Activated CD4-positive, alpha-beta T cell treated with anti-CD3 and anti-CD28 coated beads, Interleukin-2, amount 50 U/mL, for 16 hours (primary cell): ENCODE measurements at regions not wholly inside any gene's neighbourhood (a gene's known extent, or its start where the extent isn't known, plus 50 kb on each side); places are given as distances from the start of the nearest gene placed in this dataset.

ENCODE experiments used
- DNase-seq: peaks from one replicate; pipeline ENCODE4 v3.0.0-alpha.2; 2020

DNA sequence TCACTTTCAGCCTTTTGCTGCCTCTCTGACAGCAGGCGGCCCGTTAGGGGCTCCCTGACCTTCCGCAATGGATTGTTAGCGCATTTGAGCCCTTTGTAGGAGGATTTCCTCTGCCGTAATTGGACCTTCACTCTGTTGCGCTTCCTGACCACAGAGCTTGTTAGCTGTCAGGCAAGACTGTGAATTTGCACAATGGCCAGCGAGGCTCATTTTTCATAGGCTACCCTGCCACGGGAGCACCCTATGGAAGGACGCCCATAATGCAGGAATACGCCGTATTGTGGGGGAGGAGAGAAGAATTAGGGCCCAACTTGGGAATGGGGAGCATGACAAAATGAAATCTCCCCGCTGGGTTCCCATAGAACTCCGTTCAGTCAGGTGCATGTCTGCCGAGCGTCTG is 205.2 kb upstream of the NLRP1 start:
- no peak for DNase-seq

DNA sequence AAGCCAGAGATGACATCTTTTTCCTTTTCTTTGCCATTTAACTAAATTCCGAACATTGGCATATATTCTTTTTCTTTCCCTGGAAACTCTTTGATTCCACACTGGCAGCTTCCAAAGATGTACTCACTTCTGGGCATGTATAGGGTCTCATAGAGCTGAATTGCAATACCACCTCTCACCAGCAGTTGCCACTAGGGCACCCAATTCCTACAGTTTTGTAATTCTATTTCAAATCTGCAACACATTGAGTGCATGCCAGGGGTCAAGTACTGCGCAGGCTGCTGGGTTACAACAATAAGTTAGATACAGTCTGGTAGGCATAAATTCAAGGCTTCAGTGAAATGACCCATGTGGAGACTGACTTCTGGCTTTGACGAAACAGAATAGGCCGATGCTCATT is 208.8 kb upstream of the NLRP1 start:
- DNase-seq: no peak

DNA sequence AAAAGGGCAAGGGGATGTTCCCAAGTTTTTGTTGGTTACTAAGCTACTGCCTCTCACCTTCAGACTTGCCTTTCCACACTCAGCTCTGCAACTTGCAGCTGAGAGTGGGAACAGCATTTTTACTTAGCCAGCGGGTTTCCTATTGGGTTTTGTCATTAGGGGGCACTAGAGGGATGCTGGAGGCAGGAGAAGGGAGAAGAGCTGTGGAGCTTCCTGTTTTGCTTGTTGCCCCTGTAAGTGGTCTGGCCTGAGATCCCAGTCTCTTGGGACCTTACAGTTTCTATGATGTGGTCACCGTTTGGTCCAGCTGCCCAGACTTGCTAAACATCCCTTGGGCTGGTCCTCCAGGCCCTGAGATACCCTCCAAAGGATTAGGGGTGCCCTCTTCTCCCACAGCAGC is 209.6 kb upstream of the NLRP1 start:
- no peak for DNase-seq

DNA sequence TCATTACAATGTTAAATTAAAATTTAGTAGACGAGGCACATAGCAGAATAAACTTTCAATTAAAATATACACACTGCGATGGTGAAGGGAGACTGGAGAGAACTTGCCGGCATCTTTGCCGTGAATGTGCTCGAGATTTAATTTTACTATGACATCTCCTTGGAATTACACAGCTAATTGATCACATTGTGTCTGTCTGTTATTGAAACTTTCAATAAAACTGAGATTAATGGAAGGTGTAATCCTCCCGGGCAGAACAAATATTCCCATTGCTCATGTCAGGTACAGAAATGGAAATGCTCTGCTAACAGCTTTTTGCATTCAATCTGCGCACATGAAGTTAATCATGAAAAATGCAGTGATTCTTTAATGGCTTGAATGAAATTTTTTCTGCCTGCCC is 210.1 kb upstream of the NLRP1 start:
- DNase-seq: no peak

DNA sequence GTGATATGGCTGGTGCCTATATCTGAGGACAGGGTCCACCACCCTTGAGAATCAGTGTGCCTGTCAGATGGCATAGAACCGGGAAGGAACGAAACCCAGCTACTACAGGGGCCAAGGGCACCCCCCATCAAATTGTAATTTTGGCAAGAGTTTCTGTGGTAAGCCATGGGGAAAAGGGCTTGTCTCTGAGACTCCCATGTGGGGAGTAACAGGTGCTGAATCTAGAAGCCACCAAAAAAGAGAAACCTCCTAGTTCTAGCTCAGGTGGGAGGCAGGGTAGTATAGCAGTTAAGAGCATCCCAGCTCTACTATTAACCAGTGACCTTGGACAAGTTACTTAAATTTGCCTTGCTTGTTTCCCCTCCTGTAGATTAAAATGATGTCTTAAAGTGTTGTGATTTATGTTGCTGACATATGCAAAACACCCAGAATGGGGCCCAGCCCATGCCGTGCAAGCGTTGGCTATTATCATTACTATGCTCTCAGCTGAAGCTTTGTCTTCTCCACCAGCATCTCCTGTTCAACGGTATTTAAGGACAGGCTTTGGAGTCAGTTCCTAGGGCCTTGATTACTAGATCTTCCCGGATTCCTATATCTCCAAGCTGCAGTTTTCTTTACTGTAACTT is 210.7 kb upstream of the NLRP1 start:
- DNase-seq: no peak

DNA sequence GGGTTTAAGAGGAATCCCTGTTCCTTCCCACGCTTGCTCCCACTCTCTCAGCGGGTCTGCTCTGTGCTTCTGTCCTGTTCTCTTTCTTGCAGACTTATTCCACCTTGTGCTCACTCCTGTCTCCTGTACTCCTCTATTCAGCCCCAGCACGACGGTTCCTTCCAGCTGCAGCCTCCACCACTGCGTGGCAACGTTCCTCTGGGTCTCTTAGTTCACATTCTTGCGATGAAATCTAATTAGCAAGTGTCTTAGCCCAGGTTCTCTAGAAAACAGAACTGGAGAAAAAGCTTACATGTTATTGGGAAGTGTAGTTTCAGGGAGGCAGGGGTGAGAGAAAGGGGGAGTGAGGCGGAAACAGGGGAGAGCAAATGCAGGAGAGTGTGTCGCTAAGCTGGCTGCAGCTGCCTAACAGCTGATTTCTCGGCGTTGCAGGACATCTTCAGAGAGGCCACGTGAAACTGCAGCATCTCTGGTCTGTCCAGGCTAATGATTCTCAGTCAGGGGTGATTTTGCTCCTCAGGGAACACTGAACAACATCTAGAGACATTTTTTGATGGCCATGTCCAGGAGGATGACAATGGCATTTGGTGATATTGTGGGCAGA is 213.2 kb upstream of the NLRP1 start:
- no peak for DNase-seq

DNA sequence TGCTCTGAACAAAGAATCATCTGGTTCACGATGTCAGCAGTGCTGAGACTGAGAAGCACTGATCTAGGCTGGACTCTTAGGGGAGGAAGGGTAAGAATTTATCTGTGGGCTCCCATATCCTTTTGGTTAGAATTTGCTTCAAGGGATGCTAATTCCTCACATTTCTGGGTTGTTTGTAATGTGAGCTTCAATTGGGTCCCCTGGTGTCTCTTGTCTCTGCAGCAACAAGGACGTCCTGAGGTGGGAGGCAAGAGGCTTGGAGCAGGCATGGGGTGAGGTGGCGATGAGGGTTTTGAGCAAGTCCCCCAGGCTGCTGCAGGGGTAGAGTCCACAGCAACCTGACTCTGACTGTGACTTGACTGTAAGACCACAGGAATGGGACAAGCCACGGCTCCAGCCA is 213.8 kb upstream of the NLRP1 start:
- no peak for DNase-seq

DNA sequence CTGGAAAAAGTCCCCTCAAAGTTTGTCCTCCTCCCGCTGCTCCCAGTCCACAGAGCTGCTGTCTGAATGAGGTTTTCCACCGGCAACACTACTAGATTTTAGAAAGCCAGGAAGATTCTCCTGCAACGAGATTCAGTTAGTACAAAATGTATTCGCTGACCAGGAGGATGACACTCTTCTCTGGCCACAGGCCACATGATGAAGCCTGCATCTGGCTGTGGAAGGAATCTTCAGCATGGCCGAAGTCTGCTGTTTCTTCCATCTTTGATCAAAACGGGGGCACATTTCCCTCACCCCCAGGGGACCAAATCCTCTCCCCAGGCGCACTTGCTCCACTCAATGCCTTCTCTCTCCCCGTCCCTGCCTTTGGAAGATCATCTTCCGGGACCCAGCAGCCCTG is 215.8 kb upstream of the NLRP1 start:
- DNase-seq: no peak

DNA sequence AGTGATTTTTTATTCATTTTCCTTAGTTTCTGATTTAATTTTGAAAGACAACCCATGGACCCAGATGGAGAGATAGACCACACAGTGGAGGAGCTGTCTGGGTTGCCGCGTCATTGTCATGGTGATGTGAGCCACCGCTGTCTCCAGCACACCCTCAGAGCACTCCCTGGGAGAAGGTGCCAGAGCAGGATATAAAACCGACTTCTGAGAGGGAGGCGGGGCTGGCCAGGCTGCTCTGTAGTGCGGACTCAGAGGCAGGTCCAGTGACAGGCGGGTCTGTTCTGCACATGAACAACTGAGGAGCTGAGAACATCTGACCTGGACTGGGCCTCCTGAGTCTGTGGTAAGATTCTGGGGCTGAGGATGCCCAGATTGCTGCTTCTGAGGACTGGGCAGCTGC is 216.3 kb upstream of the NLRP1 start:
- no peak for DNase-seq

DNA sequence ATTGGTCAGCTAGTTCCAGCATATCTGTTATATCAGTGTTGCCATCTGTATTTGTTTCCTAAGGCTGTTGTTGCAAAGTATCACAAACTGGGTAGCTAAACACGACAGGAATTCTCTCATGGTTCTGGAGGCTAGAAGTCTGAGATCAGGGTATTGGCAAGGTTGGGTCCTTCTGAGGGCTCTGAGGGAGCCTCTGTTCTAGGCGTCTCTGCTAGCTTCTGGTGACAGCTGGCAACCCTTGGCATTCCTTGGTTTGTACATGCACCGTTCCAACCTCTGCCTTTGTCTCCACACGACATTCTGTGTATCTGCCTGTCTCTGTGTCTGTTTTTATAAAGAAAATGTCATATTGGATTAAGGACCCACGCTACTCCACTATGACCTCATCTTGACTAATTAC is 219.9 kb upstream of the NLRP1 start:
- no peak for DNase-seq

DNA sequence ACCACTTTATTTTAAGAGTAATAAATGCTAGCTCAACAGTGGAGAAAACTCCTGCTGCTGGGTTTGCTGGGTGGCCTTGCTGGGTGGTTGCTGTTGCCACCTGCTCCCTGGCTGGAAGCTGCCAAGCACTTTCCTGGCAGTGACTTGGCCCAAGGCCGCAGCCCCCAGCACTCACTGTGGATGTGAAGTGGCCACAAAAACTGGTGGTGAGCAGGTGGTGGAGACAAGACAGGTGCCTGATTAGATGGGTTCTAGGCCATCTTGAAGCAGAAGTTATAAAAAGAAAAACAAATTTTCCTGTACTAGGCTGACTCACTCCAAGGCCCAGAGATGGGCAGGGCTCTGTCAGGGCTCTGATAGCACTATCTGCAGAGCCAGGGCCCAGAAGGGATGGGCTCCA is 224.7 kb upstream of the NLRP1 start:
- no peak for DNase-seq

DNA sequence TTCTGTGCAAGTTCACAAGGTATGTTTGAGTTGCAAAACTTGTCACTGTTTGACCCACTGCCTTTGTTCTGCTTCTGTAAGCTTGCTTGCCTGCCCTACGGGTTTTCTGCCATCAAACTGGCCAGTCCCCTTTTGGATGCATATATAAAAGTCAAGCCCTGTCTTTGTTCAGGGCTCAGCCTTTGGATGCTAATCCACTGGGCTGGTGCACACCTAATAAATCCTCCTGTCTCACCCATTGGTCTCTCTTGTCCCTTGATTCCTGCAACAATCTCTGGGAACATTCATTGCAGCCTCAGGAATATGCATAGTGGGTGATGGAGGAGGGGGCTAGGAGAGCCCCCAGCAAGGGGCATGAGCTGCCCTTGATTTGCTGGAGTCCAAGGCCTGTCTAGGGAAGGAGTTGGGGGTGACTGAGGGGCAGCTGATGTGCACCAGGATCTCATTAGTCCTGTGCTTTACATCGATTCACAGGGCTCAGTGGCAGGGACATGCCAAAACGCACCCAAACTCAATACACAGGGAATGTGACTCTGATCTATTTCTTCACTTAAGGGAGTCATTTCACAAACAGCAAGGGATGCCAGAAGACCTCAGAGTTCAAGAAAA is 225.4 kb upstream of the NLRP1 start:
- no peak for DNase-seq

DNA sequence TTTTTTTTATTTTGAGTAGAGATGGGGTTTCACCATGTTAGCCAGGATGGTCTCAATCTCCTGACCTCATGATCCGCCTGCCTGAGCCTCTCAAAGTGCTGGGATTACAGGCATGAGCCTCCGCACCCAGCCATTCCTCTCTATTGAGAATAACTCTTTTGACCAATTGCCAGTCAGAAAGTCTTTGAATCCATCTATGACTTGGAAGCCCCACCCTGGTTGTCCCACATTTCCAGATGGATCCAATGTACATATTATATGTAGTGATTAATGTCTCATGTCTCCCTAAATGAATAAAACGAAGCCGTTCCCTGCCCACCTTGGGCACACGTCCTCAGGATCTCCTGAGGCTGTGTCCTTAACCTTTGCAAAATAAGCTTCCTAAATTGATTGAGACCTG is 228.3 kb upstream of the NLRP1 start:
- DNase-seq: no peak

DNA sequence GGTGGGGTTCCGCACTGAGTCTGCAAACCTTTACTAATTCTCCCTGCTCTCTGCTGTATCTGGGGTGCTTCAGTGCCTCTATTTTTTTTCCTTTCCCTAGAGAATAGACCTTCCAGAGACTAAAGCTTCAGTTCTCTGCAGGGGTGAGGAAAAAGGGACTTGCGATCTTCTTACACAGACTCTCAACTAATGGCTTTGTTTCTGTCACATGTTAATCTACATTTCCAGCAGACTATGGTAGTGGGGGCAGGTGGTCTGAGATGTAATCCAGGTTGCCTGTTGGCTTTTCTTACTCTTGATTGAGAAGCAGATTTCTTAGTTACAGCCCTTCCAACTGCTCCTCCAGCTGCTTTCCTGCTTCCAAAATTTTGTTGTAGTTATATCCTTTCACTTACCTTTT is 229.0 kb upstream of the NLRP1 start:
- DNase-seq: no peak

DNA sequence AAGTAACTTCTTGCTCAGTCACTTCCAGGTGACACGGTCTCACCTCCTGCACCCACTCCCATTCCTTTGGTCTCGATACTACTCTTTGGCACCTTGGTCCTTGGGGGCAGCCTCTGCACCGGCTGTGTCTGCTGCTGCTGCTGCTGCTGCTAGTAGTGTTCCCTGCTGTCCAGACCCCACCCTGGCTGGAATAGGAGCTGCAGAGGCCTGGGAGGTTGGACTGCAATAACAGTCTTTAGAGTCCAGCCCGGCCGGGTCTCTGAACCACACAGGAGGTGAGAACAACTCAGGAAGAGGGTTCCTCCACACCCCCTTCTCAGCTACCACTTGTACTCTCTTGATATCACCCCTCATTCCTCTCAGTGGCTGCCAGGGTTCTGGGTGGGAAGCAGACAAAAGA is 231.1 kb upstream of the NLRP1 start:
- DNase-seq: no peak

DNA sequence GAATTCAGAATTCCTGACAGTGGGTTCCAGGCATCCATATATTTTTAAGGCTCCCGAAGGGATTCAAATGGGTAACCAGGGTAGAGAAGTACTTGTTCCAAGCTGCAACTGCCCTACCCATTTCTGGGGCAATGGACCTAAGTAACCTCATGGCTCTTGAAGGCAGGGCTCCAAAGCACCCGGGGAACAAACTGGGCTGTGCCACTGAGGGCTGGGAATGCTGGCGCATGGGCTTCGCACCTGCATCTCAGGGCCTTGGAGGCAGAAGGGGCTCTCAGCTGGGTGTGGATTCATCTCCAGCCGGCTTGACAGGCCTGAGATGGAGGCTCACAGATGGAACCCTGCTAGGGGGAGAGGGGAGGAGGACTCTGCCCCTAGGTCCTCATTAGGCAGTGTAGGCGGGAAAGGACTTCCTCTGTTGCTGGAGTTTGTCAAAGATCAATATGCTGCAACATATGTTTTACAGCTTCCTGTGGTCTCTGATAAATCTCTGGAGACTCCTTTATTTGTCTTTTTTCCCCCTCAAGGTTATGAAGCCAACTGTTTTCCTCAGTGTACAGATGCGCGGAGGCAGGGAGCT is 232.3 kb upstream of the NLRP1 start:
- no peak for DNase-seq

DNA sequence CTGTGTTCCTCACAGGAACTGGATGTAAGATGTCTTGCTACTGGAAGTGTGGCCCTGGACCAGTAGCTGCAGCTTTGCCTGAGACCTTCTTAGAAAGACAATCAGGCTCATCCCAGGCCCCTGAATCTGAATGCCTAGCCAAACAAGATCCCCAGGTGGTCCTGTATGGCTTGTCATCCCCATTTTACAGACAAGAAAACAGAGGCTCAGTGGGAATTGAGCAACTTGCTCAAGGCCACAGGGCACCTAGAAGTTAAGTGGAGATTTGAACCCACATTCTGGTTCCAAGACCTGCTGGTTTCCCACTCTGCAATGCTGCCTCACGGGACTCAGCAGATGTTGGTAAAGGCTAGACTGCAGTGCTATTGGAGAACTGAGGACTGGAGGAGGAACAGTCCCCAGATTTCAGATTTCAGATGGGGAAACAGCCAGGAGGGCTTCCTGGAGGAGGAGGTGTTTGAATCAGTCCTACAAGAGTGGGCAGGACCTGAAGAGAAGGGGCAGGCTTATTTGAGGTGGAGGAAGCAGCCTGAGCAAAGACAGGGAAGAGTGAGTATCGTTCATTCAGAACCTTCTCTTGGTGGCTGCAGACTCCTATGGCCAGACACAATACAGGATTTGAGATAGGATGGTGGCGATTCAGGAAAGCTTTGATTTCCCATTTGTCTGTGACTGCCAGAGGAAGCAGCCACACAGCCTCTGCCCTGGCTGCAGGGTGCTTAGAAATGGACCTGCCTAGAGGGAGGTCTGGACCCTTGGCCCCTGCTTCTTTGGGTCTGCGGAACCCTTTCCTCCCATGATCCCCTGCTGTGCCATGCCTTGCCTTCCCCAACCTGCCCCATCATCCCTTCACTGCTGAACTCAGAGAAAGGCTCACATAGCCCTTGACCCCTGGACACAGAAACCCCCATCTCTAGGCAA is 233.4 kb upstream of the NLRP1 start:
- no peak for DNase-seq

DNA sequence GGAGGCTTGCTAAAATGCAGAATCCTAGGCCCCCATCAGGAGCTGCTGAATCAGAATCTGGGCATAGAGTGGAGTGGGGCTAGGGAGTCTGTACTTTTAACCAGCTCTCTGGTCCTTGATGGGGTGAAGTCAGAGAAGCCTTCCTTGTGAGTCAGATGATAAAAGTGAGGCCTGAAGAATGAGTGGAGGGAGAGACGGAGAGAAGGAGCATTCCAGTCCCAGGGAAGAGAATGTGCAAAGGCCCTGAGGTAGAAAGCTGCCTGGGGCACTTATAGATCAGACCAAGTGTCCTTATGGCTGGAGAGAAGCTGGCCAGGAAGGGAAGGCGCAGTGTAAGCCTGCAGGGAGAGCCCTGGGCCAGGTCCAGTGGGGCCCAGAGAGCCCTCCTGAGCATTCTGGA is 235.1 kb upstream of the NLRP1 start:
- no peak for DNase-seq

DNA sequence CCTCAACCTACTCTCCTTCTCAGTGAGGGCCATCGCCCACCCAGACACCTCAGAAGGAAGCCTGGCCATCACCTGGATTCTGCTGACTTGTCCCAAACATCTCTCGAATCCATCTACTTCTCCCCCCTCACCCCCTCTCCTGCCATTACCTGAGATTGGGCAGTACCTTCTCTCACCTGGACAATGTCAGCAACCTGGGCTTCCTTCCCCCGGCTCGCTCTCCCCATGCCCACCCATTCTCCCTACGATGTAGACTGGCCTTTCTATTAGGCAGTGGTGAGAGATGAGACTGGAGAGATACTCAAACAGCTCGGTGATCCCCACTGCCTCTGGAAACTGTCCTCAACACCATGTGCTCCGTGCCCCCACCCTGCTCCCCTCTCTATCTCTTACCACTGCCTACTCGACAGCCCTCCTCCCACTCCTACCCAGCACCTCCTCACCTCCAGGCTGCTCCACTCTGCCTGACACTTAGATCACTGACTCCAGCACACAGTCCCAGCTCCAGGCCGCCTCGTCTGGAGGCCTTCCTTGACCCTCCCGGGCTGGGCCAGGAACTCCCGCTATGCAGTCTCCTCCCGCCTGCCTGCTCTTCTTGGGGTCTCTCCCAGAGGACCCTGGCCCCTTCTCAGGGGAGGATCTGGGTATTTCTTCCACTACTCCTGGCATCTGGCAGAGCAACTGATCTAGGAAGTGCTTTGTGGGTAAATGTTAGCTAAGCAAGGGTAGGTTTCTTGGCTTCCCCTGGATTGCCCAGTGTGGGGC is 235.8 kb upstream of the NLRP1 start:
- DNase-seq: no peak

DNA sequence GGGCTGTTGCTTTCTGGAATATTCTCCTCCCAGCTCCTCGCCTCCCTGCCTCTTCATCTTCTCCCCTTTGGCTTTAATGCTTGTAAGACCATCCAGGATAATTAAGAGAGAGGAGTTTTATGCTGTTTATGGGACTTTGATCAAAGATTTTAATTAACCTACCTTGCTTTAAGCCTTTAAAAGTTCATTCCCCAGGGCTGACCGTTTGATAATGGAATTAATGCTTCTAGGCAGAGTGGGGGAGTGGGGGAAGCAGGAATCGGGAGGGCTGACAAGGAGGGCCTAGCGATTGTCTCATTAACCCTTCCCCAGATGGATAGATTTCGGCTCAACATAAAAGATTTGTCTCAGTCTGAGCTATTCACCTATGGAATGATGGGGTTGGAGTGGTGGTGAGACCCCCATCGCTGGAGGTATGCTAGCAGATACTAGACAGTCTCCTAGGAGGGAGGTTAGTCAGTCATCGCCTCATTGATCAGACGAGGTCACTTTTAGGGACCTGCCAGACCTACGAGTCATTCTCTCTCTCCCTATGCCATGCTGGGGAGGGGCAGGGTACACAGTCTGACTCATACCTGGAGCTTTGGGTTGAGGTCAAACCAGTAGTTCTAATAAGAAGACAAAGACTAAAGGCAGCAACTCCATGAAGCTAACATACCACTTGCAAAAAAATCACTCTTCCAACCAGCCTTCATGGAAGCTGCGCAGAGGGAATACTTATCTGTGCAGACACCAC is 236.6 kb upstream of the NLRP1 start:
- DNase-seq: peak; percentile 35

DNA sequence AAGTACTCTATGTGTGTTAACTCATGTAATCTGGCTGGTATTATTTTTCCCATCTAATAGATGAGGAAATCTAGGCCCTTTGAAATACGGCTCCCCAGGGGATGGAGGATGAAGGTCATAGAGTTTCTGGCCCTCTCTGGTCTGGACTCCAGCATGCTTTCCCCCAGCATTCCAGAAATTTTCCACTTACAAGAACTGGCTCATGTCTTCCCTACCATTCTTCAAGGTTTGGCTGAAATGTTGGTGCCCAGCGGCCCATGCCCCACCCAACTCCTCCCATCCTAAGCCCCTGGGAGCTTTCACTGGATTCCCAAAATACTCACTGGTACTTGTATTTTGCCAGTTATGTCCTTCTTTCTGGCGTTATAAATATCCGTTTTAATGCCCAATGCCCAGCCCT is 237.5 kb upstream of the NLRP1 start:
- no peak for DNase-seq
